GM23338 (cell line): ENCODE measurements at regions not wholly inside any gene's neighbourhood (a gene's known extent, or its start where the extent isn't known, plus 50 kb on each side); places are given as distances from the start of the nearest gene placed in this dataset.

ENCODE experiments used
- ATAC-seq: fragments of 200-7000 bp; cut with Tn5 transposase; 3 replicates; pipeline ENCODE4 v1.9.1; 2020
- DNase-seq: peaks from one replicate; pipeline ENCODE4 v3.0.0-alpha.2; 2015; ENCODE audit warnings: low spot score
- H2AFZ ChIP-seq: fragments of 200-600 bp; sonication (generic); 2 replicates; pipeline ENCODE4 v1.8.0; 2016; ENCODE audit warnings: antibody characterized with exemption, mild to moderate bottlenecking, moderate library complexity
- H3F3A ChIP-seq: fragments of 200-600 bp; sonication (generic); replicated peaks from 2 replicates; pipeline ENCODE4 v1.8.0; 2017; ENCODE audit warnings: antibody characterized with exemption, mixed run types, low read depth
- H3K27ac ChIP-seq: fragments of 200-600 bp; sonication (generic); 2 replicates; pipeline ENCODE4 v1.6.1; 2016; ENCODE audit warnings: low read depth
- H3K27me3 ChIP-seq: fragments of 200-600 bp; sonication (generic); 2 replicates; pipeline ENCODE4 v1.8.0; 2016; ENCODE audit warnings: mild to moderate bottlenecking, mixed run types, moderate library complexity; ENCODE audit not compliant: insufficient read depth
- H3K36me3 ChIP-seq: fragments of 200-600 bp; sonication (generic); 2 replicates; pipeline ENCODE4 v1.8.0; 2016; ENCODE audit warnings: mild to moderate bottlenecking; ENCODE audit not compliant: insufficient read depth
- H3K4me1 ChIP-seq: fragments of 200-600 bp; sonication (generic); 2 replicates; pipeline ENCODE4 v1.8.0; 2016; ENCODE audit warnings: mild to moderate bottlenecking, moderate library complexity; ENCODE audit not compliant: insufficient read depth
- H3K4me2 ChIP-seq: fragments of 200-600 bp; sonication (generic); 2 replicates; pipeline ENCODE4 v1.7.1; 2017; ENCODE audit warnings: mixed run types
- H3K4me3 ChIP-seq: fragments of 200-600 bp; sonication (generic); 2 replicates; pipeline ENCODE4 v1.6.1; 2016; ENCODE audit warnings: mixed run types
- H3K79me2 ChIP-seq: fragments of 200-600 bp; sonication (generic); replicated peaks from 2 replicates; pipeline ENCODE4 v1.8.0; 2017; ENCODE audit warnings: mild to moderate bottlenecking; ENCODE audit not compliant: insufficient read depth
- H3K9me2 ChIP-seq: fragments of 200-600 bp; sonication (generic); 2 replicates; pipeline ENCODE4 v1.8.0; 2017; ENCODE audit not compliant: insufficient read depth
- H4K20me1 ChIP-seq: fragments of 200-600 bp; sonication (generic); replicated peaks from 2 replicates; pipeline ENCODE4 v1.8.0; 2017; ENCODE audit warnings: mild to moderate bottlenecking; ENCODE audit not compliant: insufficient read depth
- H3K27ac Mint-ChIP-seq: 2 replicates; pipeline ENCODE4 v1.8.0; 2020; ENCODE audit warnings: inconsistent platforms, mild to moderate bottlenecking, moderate library complexity, mixed read lengths
- H3K27me3 Mint-ChIP-seq: 3 replicates; pipeline ENCODE4 v1.8.0; 2022; ENCODE audit warnings: low read depth, mild to moderate bottlenecking, moderate library complexity, mixed read lengths, inconsistent platforms; ENCODE audit not compliant: insufficient read depth, poor library complexity
- H3K36me3 Mint-ChIP-seq: 3 replicates; pipeline ENCODE4 v1.8.0; 2021; ENCODE audit warnings: low read depth, mild to moderate bottlenecking, inconsistent platforms, moderate library complexity, mixed read lengths
- H3K4me1 Mint-ChIP-seq: 3 replicates; pipeline ENCODE4 v1.8.0; 2020; ENCODE audit warnings: mild to moderate bottlenecking, inconsistent platforms, mixed read lengths
- H3K4me3 Mint-ChIP-seq: 3 replicates; pipeline ENCODE4 v1.8.0; 2021; ENCODE audit warnings: moderate library complexity, mild to moderate bottlenecking, inconsistent platforms, mixed read lengths
- H3K9me3 Mint-ChIP-seq: 3 replicates; pipeline ENCODE4 v1.8.0; 2020; ENCODE audit warnings: moderate library complexity, mild to moderate bottlenecking, inconsistent platforms, mixed read lengths
- CREB1 ChIP-seq: fragments of 250-450 bp; sonication (Bioruptor Pico); IDR thresholded peaks from 2 replicates; pipeline ENCODE4 v1.5.0; 2020; ENCODE audit warnings: low read depth, mild to moderate bottlenecking, moderate library complexity
- EZH2 ChIP-seq: fragments of 200-600 bp; sonication (generic); IDR thresholded peaks from one replicate; pipeline ENCODE4 v1.8.0; 2017; ENCODE audit warnings: antibody characterized with exemption, mild to moderate bottlenecking, low read depth; ENCODE audit not compliant: unreplicated experiment
- EZH2phosphoT487 ChIP-seq: fragments of 200-600 bp; sonication (generic); IDR thresholded peaks from one replicate; pipeline ENCODE4 v1.8.1; 2018; ENCODE audit warnings: antibody characterized with exemption; ENCODE audit not compliant: unreplicated experiment
- JUNB ChIP-seq: IDR thresholded peaks from one replicate; pipeline ENCODE4 v1.6.1; 2016; ENCODE audit warnings: antibody characterized with exemption; ENCODE audit not compliant: unreplicated experiment
- NANOG ChIP-seq: IDR thresholded peaks from 2 replicates; pipeline ENCODE4 v1.6.1; 2016; ENCODE audit warnings: antibody characterized with exemption, borderline replicate concordance
- POLR2AphosphoS5 ChIP-seq: IDR thresholded peaks from 2 replicates; pipeline ENCODE4 v1.6.1; 2016; ENCODE audit warnings: antibody characterized with exemption, low read depth
- REST ChIP-seq: IDR thresholded peaks from one replicate; pipeline ENCODE4 v1.6.1; 2018; ENCODE audit warnings: antibody characterized with exemption; ENCODE audit not compliant: unreplicated experiment
- STAT1 ChIP-seq: IDR thresholded peaks from one replicate; pipeline ENCODE4 v1.6.1; 2016; ENCODE audit warnings: antibody characterized with exemption; ENCODE audit not compliant: unreplicated experiment
- ZNF114 ChIP-seq: fragments of 250-450 bp; sonication (Bioruptor Pico); IDR thresholded peaks from 2 replicates; pipeline ENCODE4 v1.5.0; 2020; ENCODE audit warnings: mild to moderate bottlenecking, moderate library complexity
- ZNF331 ChIP-seq: fragments of 250-450 bp; sonication (Bioruptor Pico); IDR thresholded peaks from 2 replicates; pipeline ENCODE4 v1.5.0; 2020; ENCODE audit warnings: low read depth, mild to moderate bottlenecking, moderate library complexity
- ZNF462 ChIP-seq: fragments of 250-450 bp; sonication (Bioruptor Pico); IDR thresholded peaks from 2 replicates; pipeline ENCODE4 v1.5.0; 2020; ENCODE audit warnings: mild to moderate bottlenecking, moderate library complexity
- TF ChIP-seq, protein P1 (sequence below): IDR thresholded peaks from 2 replicates; pipeline ENCODE4 v1.6.1; 2016; ENCODE audit warnings: antibody characterized with exemption
- TF ChIP-seq, protein P2 (sequence below), 2 experiments: fragments of 200-600 bp in 1 of 2; sonication (generic) in 1 of 2; conservative IDR thresholded peaks; 2 replicates each; pipeline versions ENCODE4 v1.5.1 to v1.6.1; 2016 to 2017; ENCODE audit warnings: antibody characterized with exemption in 2 of 2, low read depth in 2 of 2, mild to moderate bottlenecking in 2 of 2, moderate library complexity in 1 of 2

DNA sequence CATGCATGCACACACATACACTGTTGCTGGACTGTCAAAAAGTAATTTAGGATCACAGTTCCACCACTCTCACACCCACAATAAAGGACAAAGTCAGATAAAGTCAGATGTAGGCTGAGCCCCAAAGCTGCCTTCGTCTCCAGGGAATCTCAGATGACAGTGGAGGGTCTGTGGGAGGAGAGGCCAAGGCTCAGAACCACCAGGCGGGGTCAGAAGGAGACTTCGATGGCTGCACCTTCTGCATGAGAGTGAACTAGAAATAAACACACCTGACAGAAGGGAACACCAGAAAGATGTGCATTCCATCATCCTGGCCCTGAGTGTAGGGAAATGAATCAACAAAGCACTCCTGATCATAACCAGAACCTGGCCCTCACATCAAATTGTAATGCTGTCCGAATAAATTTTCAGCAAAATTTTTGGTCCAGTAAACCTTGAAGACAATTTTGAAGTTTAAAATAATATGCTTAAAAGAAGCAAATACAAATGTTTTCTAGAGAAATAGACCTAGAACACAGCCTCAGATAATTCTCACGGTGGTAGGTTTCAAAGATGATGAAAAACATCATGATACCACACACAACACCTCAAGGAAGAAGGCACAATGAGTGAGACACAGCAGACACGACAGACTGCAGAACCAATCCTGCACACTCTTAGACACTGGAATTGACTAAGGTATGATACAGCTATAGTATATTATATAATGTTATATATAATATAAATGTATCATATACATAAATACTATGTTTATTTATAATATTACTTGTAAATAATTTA lies 269.8 kb upstream of the KLF6 start:
- Histone ChIP-seq H3F3A (no peaks in the 10 kb centered on the region), H3K27me3 (no peaks in the 10 kb centered on the region), H3K36me3 (no peaks in the 10 kb centered on the region), H3K9me2 (0 out of 2 replicates have a peak, but pooled peaks cover 7% of the 10 kb centered on the region), H2AFZ (no peak overlapping the region), H4K20me1 (no peaks in the 10 kb centered on the region), H3K4me3 (no peak overlapping the region), H3K4me1 (no peaks in the 10 kb centered on the region), H3K27ac (no peak overlapping the region), H3K4me2 (no peak overlapping the region), H3K79me2 (no peaks in the 10 kb centered on the region)
- ATAC-seq (no peak), DNase-seq (no peak)
- H3K9me3 Mint-ChIP-seq = no peaks in the 10 kb centered on the region
- H3K4me3 Mint-ChIP-seq = no peak overlapping the region
- TF ChIP-seq ZNF331 (CRISPR knock-in tag) (no peak), STAT1 (no peak), ZNF114 (CRISPR knock-in tag) (no peak), JUNB (no peak), ZNF462 (CRISPR knock-in tag) (no peak), NANOG (no peak), REST (no peak), EZH2phosphoT487 (no peak), POLR2AphosphoS5 (no peak), CREB1 (CRISPR knock-in tag) (no peak), EZH2 (no peak)
- TF ChIP-seq, protein P1, sequence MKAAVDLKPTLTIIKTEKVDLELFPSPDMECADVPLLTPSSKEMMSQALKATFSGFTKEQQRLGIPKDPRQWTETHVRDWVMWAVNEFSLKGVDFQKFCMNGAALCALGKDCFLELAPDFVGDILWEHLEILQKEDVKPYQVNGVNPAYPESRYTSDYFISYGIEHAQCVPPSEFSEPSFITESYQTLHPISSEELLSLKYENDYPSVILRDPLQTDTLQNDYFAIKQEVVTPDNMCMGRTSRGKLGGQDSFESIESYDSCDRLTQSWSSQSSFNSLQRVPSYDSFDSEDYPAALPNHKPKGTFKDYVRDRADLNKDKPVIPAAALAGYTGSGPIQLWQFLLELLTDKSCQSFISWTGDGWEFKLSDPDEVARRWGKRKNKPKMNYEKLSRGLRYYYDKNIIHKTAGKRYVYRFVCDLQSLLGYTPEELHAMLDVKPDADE = no peak
- TF ChIP-seq, protein P2, sequence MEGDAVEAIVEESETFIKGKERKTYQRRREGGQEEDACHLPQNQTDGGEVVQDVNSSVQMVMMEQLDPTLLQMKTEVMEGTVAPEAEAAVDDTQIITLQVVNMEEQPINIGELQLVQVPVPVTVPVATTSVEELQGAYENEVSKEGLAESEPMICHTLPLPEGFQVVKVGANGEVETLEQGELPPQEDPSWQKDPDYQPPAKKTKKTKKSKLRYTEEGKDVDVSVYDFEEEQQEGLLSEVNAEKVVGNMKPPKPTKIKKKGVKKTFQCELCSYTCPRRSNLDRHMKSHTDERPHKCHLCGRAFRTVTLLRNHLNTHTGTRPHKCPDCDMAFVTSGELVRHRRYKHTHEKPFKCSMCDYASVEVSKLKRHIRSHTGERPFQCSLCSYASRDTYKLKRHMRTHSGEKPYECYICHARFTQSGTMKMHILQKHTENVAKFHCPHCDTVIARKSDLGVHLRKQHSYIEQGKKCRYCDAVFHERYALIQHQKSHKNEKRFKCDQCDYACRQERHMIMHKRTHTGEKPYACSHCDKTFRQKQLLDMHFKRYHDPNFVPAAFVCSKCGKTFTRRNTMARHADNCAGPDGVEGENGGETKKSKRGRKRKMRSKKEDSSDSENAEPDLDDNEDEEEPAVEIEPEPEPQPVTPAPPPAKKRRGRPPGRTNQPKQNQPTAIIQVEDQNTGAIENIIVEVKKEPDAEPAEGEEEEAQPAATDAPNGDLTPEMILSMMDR (conservative IDR thresholded peaks at IDR 0.05; ENCODE audit: low read depth in 2 of 2) = no peak
- no peaks in the 10 kb centered on the region for H3K4me1 Mint-ChIP-seq
- H3K27ac Mint-ChIP-seq = no peak overlapping the region
- H3K36me3 Mint-ChIP-seq = no peaks in the 10 kb centered on the region
- no peaks in the 10 kb centered on the region for H3K27me3 Mint-ChIP-seq
